HG02852 (cell line): ENCODE measurements at regions not wholly inside any gene's neighbourhood (a gene's known extent, or its start where the extent isn't known, plus 50 kb on each side); places are given as distances from the start of the nearest gene placed in this dataset.

Source experiments
- ATAC-seq: cut with Tn5 transposase; IDR thresholded peaks from one replicate; pipeline ENCODE4 v1.9.1; 2021; ENCODE audit warnings: mild to moderate bottlenecking, moderate library complexity; ENCODE audit not compliant: unreplicated experiment

GRCh38 chr20:40591536-40591935, 97.5 kb downstream of the MAFB start:
- no peak for ATAC-seq

DNA sequence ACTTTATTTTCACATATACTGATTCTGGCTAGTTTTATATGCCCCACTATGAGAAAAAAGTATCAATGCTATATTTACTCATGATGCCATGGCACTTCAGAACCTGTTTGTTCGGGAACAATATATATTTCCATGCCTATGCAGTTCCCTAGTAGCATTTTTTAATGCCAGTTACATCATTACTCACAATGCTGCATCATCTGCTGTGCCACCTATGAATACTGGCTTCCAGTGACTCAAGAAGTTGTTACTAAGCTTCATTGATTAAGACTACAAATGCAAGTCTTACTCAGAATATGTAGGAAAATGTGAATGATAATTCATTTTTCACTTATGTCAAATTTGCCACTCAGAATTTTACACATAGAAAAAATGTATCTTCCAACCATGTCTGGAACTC, 97.9 kb downstream of the MAFB start:
- ATAC-seq = no peak

- no peak for ATAC-seq
Measured at GRCh38 chr20:40589581-40589980, 99.5 kb downstream of the MAFB start.

GRCh38 chr20:40588891-40589290, 100.1 kb downstream of the MAFB start:
- ATAC-seq = no peak

DNA sequence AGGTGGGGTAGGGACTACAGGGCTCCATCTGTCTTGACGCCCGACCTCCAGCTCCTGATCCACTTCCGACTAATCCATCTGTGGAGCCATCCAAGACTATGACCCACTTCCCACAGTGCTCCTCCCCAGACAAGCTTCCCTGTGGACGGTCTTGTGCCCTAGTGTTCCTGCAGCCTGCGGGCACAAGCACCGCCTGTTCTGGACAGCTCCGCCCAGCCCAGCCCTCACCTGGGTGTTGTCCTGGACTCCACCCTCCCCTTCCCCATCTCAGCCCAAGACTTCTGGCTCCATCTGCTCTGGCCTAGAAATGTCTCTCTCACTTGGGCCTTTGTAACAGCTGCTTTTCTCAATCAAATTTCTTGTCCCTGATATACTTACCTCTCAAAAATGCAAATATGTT, 102.0 kb downstream of the MAFB start:
- no peak for ATAC-seq

- no peak for ATAC-seq
Measured at GRCh38 chr20:40584130-40584809, 104.8 kb downstream of the MAFB start.

DNA sequence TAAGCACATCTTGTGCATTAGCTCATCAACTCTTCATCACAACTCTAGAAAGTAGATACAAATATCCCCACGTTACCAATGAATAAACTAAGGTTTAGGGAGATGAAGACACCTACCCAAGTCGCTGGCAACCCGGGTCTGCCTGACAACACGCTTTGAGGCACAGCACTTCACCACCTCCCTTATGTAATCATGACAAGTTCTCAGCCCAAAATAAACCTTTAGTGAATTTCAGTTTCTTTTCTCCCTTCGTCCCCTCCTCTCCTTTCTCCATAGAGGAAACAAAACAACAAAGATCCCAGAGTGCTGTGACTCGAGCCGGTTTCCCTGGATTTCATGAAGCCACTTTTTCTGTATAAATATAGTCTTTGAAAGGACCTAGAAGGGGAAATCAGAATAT, 105.4 kb downstream of the MAFB start:
- no peak for ATAC-seq

DNA sequence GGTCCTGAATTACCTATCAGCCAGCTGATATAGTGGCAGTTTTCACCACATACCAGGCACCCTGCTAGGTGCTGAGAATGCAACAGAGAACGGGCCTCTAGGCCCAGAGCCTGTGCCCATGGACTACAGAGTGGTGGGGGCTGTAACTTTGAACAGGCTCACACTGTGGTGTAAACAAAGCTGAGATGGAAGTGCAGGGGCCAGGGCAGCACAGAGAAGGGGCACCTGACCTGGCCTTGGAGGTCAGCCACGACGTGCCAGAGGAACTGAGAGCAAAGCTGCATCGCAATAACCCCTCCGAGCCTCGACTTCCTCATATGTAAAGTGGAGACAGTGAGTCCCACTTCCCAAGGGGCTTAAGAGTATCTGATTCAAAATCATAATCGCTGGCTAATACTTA, 105.8 kb downstream of the MAFB start:
- no peak for ATAC-seq

DNA sequence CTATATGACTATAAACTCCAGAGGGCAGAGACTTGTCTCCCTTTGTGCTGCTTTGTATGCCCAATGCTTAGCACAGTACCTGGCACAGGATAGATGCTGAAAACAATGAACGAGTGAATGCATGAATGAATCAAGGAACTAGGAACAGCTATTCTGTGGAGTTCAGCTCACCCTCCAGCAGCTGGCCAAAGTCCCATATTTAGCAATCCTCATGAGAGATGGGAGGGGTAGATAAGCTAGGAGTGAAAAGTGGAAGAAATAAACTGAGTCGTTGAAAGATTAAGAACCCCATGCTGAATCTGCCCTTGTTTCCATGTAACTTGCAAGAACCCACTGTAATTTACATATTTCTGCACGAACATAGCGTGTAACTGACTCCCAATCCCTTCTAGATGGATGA, 106.5 kb downstream of the MAFB start:
- no peak for ATAC-seq

DNA sequence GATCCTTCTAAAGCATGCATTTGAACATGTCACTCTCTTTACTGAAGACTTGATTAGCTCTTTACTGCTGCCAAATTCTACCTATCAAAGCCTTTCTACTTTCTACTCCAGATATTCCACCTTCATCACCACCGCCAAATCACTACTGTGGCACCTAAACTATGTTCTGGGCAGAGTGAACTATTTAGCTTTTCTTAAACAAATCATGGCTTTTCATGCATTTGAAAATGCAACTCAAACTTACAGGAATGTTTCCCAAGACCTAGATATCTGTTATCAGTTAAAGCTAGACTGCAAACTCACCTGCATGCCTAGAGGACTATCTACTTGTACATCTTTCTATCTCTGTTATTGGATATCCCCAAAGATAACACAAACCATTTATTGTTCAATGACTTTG, 109.3 kb downstream of the MAFB start:
- no peak for ATAC-seq

GRCh38 chr20:40578961-40579360, 110.1 kb downstream of the MAFB start:
- no peak for ATAC-seq

- no peak for ATAC-seq
Measured at GRCh38 chr20:40575851-40576250, 113.2 kb downstream of the MAFB start.

GRCh38 chr20:40572251-40572650, 116.8 kb downstream of the MAFB start:
- no peak for ATAC-seq

- ATAC-seq = no peak
Measured at GRCh38 chr20:40571639-40572038, 117.4 kb downstream of the MAFB start.

DNA sequence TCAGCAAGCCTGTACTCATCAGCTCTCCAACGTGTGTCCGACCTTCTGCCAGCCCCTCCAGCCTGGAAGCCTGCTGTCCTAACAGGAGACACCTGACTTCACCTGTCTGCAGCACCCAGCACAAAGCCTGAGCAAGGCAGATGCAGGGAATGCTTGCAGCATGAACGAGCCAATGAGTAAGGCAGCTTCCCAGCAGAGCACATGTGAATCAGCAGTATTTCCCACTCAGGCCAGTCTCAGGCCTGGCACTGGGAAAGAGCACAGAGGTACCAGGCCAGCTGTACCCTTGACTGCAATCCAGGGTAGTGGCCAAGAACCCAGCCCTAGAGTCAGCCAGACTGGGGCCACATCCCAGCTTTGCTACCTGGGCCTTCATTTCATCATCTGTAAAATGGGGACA, 120.8 kb downstream of the MAFB start:
- ATAC-seq = no peak

GRCh38 chr20:40565682-40566040, 123.4 kb downstream of the MAFB start:
- ATAC-seq = no peak

DNA sequence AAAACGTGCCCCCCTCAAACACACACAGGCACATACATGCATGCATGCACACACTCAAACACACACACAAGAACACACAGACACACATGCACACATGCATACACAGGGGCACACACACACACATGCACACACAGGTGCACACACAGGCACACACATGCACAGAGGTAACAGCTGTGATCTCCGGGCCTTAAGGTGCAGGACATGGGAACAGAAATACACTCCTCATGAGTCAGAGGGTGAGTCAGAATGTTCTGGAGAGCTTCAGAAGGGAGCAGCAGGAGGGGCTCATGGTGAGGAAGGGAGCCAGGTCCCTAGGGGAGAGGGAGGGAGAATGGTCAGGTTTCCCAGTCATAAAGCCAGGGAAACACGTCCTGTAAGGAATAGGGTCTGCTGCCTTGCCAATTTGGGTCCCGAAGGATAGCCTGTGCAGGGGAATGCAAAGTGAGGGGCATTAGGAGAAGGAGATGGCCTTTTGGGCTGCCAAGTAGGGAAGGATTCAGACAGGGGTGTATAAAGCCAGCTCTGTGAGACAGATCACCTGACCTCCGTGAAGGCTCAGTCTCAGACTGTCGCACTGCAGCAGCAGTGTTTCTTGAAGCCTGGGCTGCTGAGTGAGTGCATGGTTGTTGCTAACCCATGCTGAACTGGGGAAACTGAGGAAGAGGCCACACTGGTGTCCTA, 123.9 kb downstream of the MAFB start:
- ATAC-seq = no peak

GRCh38 chr20:40563296-40563950, 125.6 kb downstream of the MAFB start:
- no peak for ATAC-seq

- no peak for ATAC-seq
Measured at GRCh38 chr20:40562031-40562430, 127.0 kb downstream of the MAFB start.

DNA sequence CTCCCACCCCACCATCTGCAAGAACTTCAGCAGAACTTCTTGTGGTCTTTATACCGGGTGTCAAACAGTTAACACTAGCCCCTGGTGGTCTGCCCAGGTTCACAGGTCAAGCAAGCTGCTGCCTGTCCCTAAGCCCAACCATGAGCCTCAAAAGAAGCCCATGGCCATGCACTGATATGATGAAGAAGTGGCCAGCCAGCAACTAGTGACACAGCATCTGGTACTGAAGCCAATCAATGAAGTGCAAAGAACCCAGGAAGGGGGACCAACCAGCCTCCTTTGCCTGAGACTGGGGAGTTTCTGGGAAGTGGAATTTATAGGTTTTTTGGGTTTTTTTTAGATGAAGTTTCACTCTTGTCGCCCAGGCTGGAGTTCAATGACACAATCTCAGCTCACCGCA, 127.8 kb downstream of the MAFB start:
- no peak for ATAC-seq

GRCh38 chr20:40558212-40558611, 130.8 kb downstream of the MAFB start:
- no peak for ATAC-seq

GRCh38 chr20:40551125-40551530, 137.9 kb downstream of the MAFB start:
- ATAC-seq = no peak
